Tongue (tissue), 1 donor: ENCODE measurements at regions not wholly inside any gene's neighbourhood (a gene's known extent, or its start where the extent isn't known, plus 50 kb on each side); places are given as distances from the start of the nearest gene placed in this dataset.
"Not testable (repeated sequence)": the region's sequence is repeated elsewhere in the genome, so short reads cannot be mapped to it uniquely, and the experiment has no call there.

Experiments
- DNase-seq: peaks from one replicate; pipeline ENCODE4 v3.0.0-alpha.2; 2015

GRCh38 chr13:76009267-76009890, 373.2 kb downstream of the LMO7 start:
- DNase-seq = no peak

GRCh38 chr13:76004416-76004815, 368.3 kb downstream of the LMO7 start:
- peak; percentile 10 for DNase-seq

- no peak for DNase-seq
Measured at GRCh38 chr13:76000131-76000530, 364.0 kb downstream of the LMO7 start.

GRCh38 chr13:75996582-75996981, 360.5 kb downstream of the LMO7 start:
- no peak for DNase-seq

GRCh38 chr13:75995966-75996365, 359.8 kb downstream of the LMO7 start:
- DNase-seq = no peak

GRCh38 chr13:75993823-75994222, 357.7 kb downstream of the LMO7 start:
- DNase-seq = no peak

- DNase-seq = no peak
Measured at GRCh38 chr13:75993241-75993640, 357.1 kb downstream of the LMO7 start.

GRCh38 chr13:75986818-75987217, 350.7 kb downstream of the LMO7 start:
- DNase-seq = no peak

- DNase-seq = no peak
Measured at GRCh38 chr13:75985132-75985531, 349.0 kb downstream of the LMO7 start.

GRCh38 chr13:75978818-75979217, 342.7 kb downstream of the LMO7 start:
- no peak for DNase-seq

GRCh38 chr13:75968103-75968838, 332.1 kb downstream of the LMO7 start:
- no peak for DNase-seq

GRCh38 chr13:75963302-75963701, 327.2 kb downstream of the LMO7 start:
- no peak for DNase-seq

- no peak for DNase-seq
Measured at GRCh38 chr13:75961911-75962310, 325.8 kb downstream of the LMO7 start.

- no peak for DNase-seq
Measured at GRCh38 chr13:75960538-75960994, 324.4 kb downstream of the LMO7 start.

GRCh38 chr13:75959861-75960481, 323.8 kb downstream of the LMO7 start:
- no peak for DNase-seq

GRCh38 chr13:75953589-75953988, 317.5 kb downstream of the LMO7 start:
- DNase-seq = not testable (repeated sequence)

- no peak for DNase-seq
Measured at GRCh38 chr13:75947448-75947847, 311.3 kb downstream of the LMO7 start.

GRCh38 chr13:75946536-75947284, 310.6 kb downstream of the LMO7 start:
- DNase-seq = peak; percentile 68

GRCh38 chr13:75945841-75946482, 309.8 kb downstream of the LMO7 start:
- DNase-seq = no peak

GRCh38 chr13:75938811-75939560, 302.9 kb downstream of the LMO7 start:
- DNase-seq = no peak

GRCh38 chr13:75936791-75937190, 300.7 kb downstream of the LMO7 start:
- no peak for DNase-seq

- no peak for DNase-seq
Measured at GRCh38 chr13:75935805-75936204, 299.7 kb downstream of the LMO7 start.
